K562 (cell line): ENCODE measurements at regions not wholly inside any gene's neighbourhood (a gene's known extent, or its start where the extent isn't known, plus 50 kb on each side); places are given as distances from the start of the nearest gene placed in this dataset.

Experiments
- ATAC-seq: fragments of 200-7000 bp; cut with Tn5 transposase; 3 replicates; pipeline ENCODE4 v1.9.1; 2020; ENCODE audit warnings: moderate library complexity
- BruUV-seq: library from RNA; stranded (reverse); fragments of 400-500 nt; replicated peaks from 2 replicates; lab custom pipeline; 2021; lab: Mats Ljungman, UMichigan
- CTCF ChIA-PET: fragments of 300-600 bp; formaldehyde crosslinking; extraction: SDS; loops from one replicate; lab custom pipeline; 2021; ENCODE audit warnings: low intra/inter-chr PET ratio; lab: Yijun Ruan, JAX
- POLR2A ChIA-PET: fragments of 300-600, 350-650 bp; sonication (Branson Sonifier 250); formaldehyde crosslinking; extraction: SDS; loops from one replicate; lab custom pipeline; 2021; ENCODE audit warnings: antibody characterized with exemption, inconsistent platforms; lab: Yijun Ruan, JAX
- DNase-seq, 4 experiments: peaks; one replicate each; pipeline versions ENCODE4 v3.0.0 to v3.0.0-alpha.2; 2011 to 2018; ENCODE audit warnings: low spot score in 3 of 4, mixed read lengths in 3 of 4; ENCODE audit errors: extremely low read depth in 1 of 4
- FAIRE-seq: peaks from 2 replicates; lab custom pipeline; 2011; peaks lifted over from hg19 to GRCh38; lab: Jason Lieb, UNC
- H2AFZ ChIP-seq: 2 replicates; pipeline ENCODE4 v1.6.0; 2011; ENCODE audit warnings: low read depth, low read length, control low read depth, inconsistent platforms
- H3K27ac ChIP-seq: fragments of 200-600 bp; 3 replicates; pipeline ENCODE4 v1.8.0; 2011; ENCODE audit warnings: low read depth, mild to moderate bottlenecking, control low read depth, inconsistent platforms, low read length, moderate library complexity, mixed read lengths; ENCODE audit errors: extremely low read depth
- H3K27me3 ChIP-seq, 2 experiments: fragments of 300-600 bp in 1 of 2; 2 replicates in 1 of 2; 3 replicates in 1 of 2; pipeline versions ENCODE4 v1.6.0 to v1.8.0; 2011; ENCODE audit warnings: inconsistent platforms in 2 of 2, low read length in 2 of 2, mild to moderate bottlenecking in 1 of 2, mixed read lengths in 1 of 2, moderate library complexity in 1 of 2; ENCODE audit not compliant: control insufficient read depth in 2 of 2, insufficient read depth in 2 of 2
- H3K36me3 ChIP-seq: fragments of 300-600 bp; 3 replicates; pipeline ENCODE4 v1.8.0; 2011; ENCODE audit warnings: mild to moderate bottlenecking, low read length, inconsistent platforms; ENCODE audit not compliant: control insufficient read depth, insufficient read depth
- H3K4me1 ChIP-seq, 2 experiments: fragments of 200-600 bp in 1 of 2; replicated peaks in 1 of 2; 2 replicates in 1 of 2; 3 replicates in 1 of 2; pipeline versions ENCODE4 v1.5.1 to v1.8.0; 2011; ENCODE audit warnings: inconsistent platforms in 2 of 2, low read length in 2 of 2, mild to moderate bottlenecking in 1 of 2, mixed read lengths in 1 of 2, moderate library complexity in 1 of 2; ENCODE audit not compliant: control insufficient read depth in 2 of 2, insufficient read depth in 2 of 2
- H3K4me2 ChIP-seq: 2 replicates; pipeline ENCODE4 v1.6.1; 2011; ENCODE audit warnings: low read length, control low read depth, inconsistent platforms, mixed read lengths; ENCODE audit not compliant: insufficient read depth
- H3K4me3 ChIP-seq: fragments of 200-600 bp; sonication (generic), shearing (Covaris generic); 2 replicates; pipeline ENCODE4 v1.5.1; 2016; ENCODE audit warnings: control low read depth, inconsistent platforms
- H3K79me2 ChIP-seq: fragments of 200-600 bp; 3 replicates; pipeline ENCODE4 v1.8.0; 2011; ENCODE audit warnings: low read length, inconsistent platforms; ENCODE audit not compliant: control insufficient read depth, insufficient read depth
- H3K9ac ChIP-seq, 2 experiments: 2 replicates each; pipeline versions ENCODE4 v1.6.0 to v1.6.1; 2011; ENCODE audit warnings: low read depth in 2 of 2, low read length in 2 of 2, control low read depth in 1 of 2, inconsistent platforms in 1 of 2, mild to moderate bottlenecking in 1 of 2, mixed read lengths in 1 of 2; ENCODE audit not compliant: insufficient read depth in 1 of 2
- H3K9me1 ChIP-seq: one replicate; pipeline ENCODE4 v1.6.0; 2011; ENCODE audit warnings: inconsistent platforms, mild to moderate bottlenecking, low read length, moderate library complexity; ENCODE audit not compliant: control insufficient read depth, insufficient read depth
- H3K9me3 ChIP-seq: replicated peaks from 2 replicates; pipeline ENCODE4 v1.5.1; 2011; ENCODE audit warnings: low read depth, low read length, inconsistent platforms; ENCODE audit not compliant: control insufficient read depth, insufficient read depth
- H4K20me1 ChIP-seq: replicated peaks from 2 replicates; pipeline ENCODE4 v1.6.1; 2011; ENCODE audit warnings: low read length, inconsistent platforms, mixed read lengths; ENCODE audit not compliant: control insufficient read depth, insufficient read depth
- BACH1 ChIP-seq: fragments of 200-800 bp; sonication (Bioruptor generic); IDR thresholded peaks from 2 replicates; pipeline ENCODE4 v1.6.1; 2016; ENCODE audit warnings: missing genetic modification characterization, missing compliant biosample characterization
- CHCHD3 ChIP-seq: fragments of 250-450 bp; sonication (Bioruptor Pico); IDR thresholded peaks from 2 replicates; pipeline ENCODE4 v2.1.2; 2022; ENCODE audit warnings: mild to moderate bottlenecking
- HDAC6 ChIP-seq: IDR thresholded peaks from 2 replicates; pipeline ENCODE4 v1.6.1; 2012; ENCODE audit warnings: low read depth, mild to moderate bottlenecking, control low read depth, inconsistent platforms, low read length, moderate library complexity
- HDAC8 ChIP-seq: fragments of 450-650 bp; IDR thresholded peaks from 2 replicates; pipeline ENCODE4 v1.6.1; 2016; ENCODE audit warnings: mild to moderate bottlenecking, missing genetic modification characterization, moderate library complexity, missing compliant biosample characterization
- MAZ ChIP-seq, 2 experiments: fragments of 450-650 bp in 1 of 2; sonication (generic) in 1 of 2; formaldehyde crosslinking; IDR thresholded peaks in 1 of 2; conservative IDR thresholded peaks in 1 of 2; 2 replicates each; pipeline versions ENCODE4 v1.4.0 to v1.5.0; 2020; ENCODE audit warnings: mild to moderate bottlenecking in 1 of 2, missing genetic modification reagents in 1 of 2
- MEIS2 ChIP-seq: fragments of 450-650 bp; IDR thresholded peaks from 2 replicates; pipeline ENCODE4 v1.6.1; 2014; ENCODE audit warnings: mild to moderate bottlenecking; ENCODE audit not compliant: partially characterized antibody
- NEUROD1 ChIP-seq: fragments of 150-350 bp; IDR thresholded peaks from 2 replicates; pipeline ENCODE4 v1.6.1; 2014; ENCODE audit warnings: borderline replicate concordance, low read length, low read depth; ENCODE audit not compliant: partially characterized antibody
- THAP7 ChIP-seq: fragments of 250-450 bp; sonication (Bioruptor Pico); IDR thresholded peaks from 2 replicates; pipeline ENCODE4 v1.5.0; 2021
- TSC22D4 ChIP-seq: fragments of 450-650 bp; IDR thresholded peaks from 2 replicates; pipeline ENCODE4 v1.6.1; 2016; ENCODE audit warnings: missing genetic modification characterization, missing biosample characterization, control low read depth
- WGBS: fragments of 100-300 bp; shearing (Covaris generic); methylation state at CpG from one replicate; pipeline ENCODE4 v1.1.6; 2016; ENCODE audit warnings: low coverage, mixed read lengths; ENCODE audit not compliant: insufficient coverage; ENCODE audit errors: missing lambda C conversion rate; 5-methylcytosine and 5-hydroxymethylcytosine counted together
- in situ Hi-C: fragments of 300-500 bp; cut with MboI; formaldehyde crosslinking; loops from 4 replicates; pipeline ENCODE4 v1.15.0; 2018; ENCODE audit warnings: inconsistent platforms, mixed read lengths
- intact Hi-C: fragments of 100-400 bp; cut with micrococcal nuclease; formaldehyde crosslinking; loops from 2 replicates; pipeline ENCODE4 v1.14.2; 2022

- intact Hi-C loops = no loop called here
- H3K27ac ChIP-seq = no peak overlapping the region
- H4K20me1 ChIP-seq = no peaks in the 10 kb centered on the region
- no TSS peak for BruUV-seq
- no peaks in the 10 kb centered on the region for H3K36me3 ChIP-seq
- TF ChIP-seq TSC22D4 (tag) = no peak
- TF ChIP-seq THAP7 (CRISPR knock-in tag) = no peak
- TF ChIP-seq BACH1 (tag) = no peak
- peak; percentile 4 for TF ChIP-seq MEIS2
- TF ChIP-seq NEUROD1 = no peak
- no peak for TF ChIP-seq HDAC8
- TF ChIP-seq HDAC6 = no peak
- TF ChIP-seq MAZ (CRISPR knock-in tag; conservative IDR thresholded peaks at IDR 0.05 in 1 of 2, IDR thresholded peaks at IDR 0.05 in 1 of 2) = no peak
- TF ChIP-seq CHCHD3 (CRISPR knock-in tag) = no peak
- H3K4me1 ChIP-seq = no peaks in the 10 kb centered on the region
- H3K9ac ChIP-seq = no peak overlapping the region
- no peaks in the 10 kb centered on the region for H3K9me3 ChIP-seq
- POLR2A ChIA-PET = no interaction called here
- H3K4me2 ChIP-seq = no peak overlapping the region
- H3K27me3 ChIP-seq = no peaks in the 10 kb centered on the region
- no peak overlapping the region for H2AFZ ChIP-seq
- FAIRE-seq (no peak), DNase-seq (no peak), ATAC-seq (no peak)
- in situ Hi-C loops = no loop called here
- no peaks in the 10 kb centered on the region for H3K79me2 ChIP-seq
- H3K4me3 ChIP-seq = no peak overlapping the region
- CTCF ChIA-PET = no interaction called here
- H3K9me1 ChIP-seq = no peaks in the 10 kb centered on the region
- WGBS = 0% methylated on average over 1 of the region's 1 CpG
These were observed 217.9 kb upstream of the AFF2 start for GRCh38 chrX:148282504-148282903.
